GM18505 (cell line): ENCODE measurements at regions not wholly inside any gene's neighbourhood (a gene's known extent, or its start where the extent isn't known, plus 50 kb on each side); places are given as distances from the start of the nearest gene placed in this dataset.

Experiments
- ATAC-seq: cut with Tn5 transposase; IDR thresholded peaks from one replicate; pipeline ENCODE4 v1.9.1; 2021; ENCODE audit not compliant: unreplicated experiment
- POLR2A ChIP-seq: IDR thresholded peaks from 4 replicates; pipeline ENCODE4 v1.6.1; 2011; ENCODE audit warnings: borderline replicate concordance; ENCODE audit not compliant: insufficient read depth, insufficient read length; ENCODE audit errors: extremely low read depth

DNA sequence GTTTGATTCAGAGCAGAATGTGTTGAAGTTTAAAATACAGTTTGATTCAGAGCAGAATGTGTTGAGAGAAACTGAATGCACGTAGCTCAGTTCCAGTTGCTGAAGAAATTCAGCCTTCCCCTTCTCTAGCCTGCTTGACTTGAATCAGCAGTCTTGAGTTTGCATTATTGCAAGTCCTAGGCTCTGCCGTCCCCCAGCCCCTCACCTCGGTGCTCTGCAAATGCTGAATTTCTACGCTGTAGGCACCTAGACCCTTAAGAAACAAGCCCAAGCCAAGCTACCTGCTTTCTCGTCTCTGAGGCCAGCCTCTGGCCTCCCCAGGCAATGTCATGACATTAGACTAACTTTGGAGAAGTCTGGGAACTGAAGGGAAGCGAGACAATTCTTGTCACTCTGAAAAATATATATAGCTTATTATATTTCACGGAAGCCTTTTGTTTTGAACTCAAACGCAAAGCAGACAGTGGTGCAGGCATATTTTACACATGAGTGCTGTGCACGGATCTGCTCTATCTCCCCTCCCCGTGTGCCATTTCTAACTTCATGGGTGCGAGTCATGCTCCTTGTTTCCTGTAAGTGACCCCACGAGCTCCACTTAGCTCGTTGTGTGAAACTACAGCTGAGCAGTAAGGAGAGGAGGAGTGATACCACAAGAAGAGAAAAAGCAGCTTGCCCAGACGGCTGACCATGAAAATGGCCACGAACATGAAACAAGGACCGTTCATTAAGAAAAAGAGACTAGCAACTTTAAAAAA lies 71.4 kb upstream of the DUSP22 start:
- no peak for TF ChIP-seq POLR2A
- ATAC-seq: no peak

DNA sequence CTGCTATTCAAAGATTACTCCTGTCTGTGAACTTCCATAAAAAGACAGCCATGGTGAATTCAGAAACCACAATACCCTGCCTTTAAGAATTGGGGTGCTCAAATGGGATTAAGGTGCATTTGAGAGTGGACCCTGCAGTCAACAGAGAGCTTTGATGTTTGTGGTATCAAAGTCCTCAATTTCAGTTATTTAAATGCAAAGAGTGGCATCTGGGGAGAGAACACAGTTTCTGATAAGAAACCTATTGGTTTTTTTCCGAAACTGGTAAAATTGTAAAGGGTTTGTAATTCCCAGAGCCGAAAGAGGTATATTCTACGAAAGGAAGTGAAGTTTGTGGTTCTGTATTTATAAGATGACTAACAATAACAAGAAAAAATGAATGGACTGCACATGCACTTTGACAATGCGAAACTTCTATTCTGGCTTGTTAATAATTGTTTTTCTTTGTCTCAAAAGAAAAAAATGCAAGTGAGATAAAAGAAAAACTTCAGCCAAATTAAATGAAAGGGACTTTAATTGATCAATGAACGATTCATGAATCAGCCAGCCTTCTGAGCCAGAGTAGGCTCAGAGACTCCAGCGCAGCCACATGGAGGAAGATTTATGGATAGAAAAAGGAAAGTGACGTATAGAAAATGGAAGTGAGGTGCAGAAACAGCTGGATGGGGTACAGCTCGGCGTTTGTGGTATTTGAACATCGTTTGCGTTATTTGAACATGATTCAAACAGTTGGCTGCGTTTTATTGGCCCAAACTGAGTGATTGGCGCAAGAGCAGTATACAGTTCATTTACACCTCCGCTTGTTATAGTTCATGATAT lies 70.5 kb upstream of the DUSP22 start:
- no peak for TF ChIP-seq POLR2A
- no peak for ATAC-seq

DNA sequence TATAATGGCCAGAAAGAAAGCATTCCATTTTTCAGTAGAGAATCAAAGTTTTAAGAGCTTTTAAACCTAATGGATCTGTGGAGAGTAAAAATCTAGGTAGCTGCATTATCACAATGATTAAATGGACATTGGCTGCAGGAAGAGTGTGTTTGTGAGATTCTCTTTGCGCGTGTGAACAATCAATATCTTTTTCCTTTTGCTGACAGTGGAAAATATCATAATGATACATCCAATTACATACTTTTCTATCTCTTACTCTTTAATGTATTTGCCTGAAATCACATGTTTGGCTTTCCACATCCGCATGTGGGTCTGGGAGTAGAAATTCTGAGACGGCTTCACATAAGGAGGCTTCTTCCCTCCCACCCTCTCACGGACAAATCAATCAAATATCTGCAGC lies 69.8 kb upstream of the DUSP22 start:
- no peak for ATAC-seq

DNA sequence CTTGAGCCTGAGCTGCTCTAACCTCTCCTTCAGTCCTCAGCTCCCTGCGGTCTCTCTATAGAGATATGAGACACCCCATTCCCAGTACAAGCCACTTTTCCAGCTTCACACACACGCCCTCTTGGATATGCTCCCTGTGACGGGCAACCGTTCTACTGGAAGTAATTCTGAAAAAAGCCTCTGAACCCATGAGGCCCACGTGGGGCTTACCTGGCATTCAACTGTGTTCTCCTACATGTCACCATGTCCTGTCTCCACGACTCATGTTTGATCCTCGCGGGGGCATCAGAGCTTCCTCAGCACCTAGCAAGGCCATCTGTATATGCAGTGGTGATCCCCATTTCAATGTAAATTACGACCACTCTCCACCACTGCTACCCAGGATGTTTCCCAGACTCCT lies 69.2 kb upstream of the DUSP22 start:
- ATAC-seq: no peak
- no peak for TF ChIP-seq POLR2A

More for the DNA sequence above, 69.8 kb upstream of the DUSP22 start:
- no peak for TF ChIP-seq POLR2A

DNA sequence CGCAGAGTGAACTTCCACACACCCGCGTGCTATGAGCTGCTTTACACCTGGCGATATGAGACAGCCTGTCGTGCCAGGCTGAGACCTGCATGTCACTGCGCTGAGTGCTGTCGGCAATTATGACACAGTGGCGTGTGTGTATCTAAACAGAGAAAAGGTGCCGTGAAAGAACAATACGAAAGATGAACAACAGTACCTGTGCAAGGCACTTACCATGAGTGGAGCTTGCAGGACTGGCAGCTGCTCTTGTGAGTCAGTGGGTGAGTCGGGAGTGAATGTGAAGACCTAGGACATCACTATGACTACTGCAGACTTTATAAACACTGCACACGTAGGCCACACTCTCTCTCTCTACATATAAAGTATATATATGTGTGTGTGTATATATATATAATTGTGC lies 68.5 kb upstream of the DUSP22 start:
- TF ChIP-seq POLR2A: no peak
- ATAC-seq: no peak

DNA sequence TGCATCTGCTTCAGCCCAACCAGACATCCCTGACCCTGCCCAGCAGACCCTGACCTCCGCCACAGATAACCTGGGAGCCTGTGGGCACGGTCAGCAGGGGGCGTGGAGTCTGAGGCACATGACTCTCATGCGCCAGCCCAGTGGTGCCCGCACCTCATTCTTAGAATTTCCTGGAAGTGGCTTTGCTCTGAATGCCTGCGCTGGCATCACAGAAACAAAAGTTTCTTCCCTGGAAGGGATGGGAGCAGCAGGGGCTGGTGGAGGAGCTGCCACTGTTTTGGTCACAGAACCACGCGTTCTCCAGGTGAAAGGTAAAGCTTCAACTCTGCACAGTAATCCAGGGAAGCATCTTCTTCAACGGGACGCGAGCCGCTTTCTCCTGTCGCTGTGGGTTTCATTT lies 67.9 kb upstream of the DUSP22 start:
- no peak for TF ChIP-seq POLR2A
- no peak for ATAC-seq

DNA sequence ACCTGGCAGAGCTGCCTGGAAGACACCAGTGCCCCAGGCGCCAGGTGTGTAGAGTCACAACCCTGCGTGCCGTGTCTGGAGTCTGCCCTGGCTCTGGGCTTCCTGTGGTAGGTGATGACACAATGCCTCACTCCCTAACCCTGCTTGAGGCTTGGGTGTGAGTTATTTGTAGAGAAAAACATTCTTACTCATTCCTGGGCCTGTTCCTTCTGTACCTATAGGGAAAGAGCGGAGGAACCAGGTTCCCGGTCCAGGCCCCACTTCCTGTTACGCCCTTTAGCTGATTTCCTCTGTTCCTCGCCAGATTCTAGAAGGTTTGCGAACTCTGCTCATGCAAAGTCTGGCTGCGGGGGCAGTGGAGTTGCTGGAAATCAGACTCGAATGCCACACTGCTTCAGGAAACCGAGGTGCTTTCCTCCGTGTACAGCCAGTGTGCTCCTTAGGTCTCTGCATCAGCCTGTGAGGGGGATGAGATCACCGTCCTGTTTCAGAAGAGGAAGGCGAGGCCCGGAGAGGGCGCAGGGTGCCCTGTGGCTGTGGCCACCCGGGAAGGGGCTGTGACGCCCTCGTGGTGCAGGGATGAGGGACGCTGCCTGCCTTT lies 67.1 kb upstream of the DUSP22 start:
- peak; percentile 73 for TF ChIP-seq POLR2A

DNA sequence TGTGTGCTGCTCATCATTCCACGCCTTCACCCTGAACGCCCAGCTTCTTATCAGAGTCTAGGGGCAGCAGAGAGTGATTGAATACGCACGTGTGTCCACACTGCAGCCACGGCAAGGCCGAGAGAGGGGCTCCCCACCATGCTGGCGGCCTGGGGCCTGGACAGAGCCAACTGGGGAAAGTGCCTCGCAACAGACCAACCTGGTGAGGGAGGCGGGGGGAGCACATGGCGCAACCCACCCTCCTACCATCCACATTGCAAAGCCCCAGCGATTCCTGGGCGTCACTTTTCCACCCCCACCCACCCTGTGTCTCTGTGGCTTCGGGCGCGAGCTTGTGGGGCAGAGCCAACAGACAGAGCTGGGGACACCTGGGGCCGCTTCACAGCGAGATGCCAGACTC lies 66.4 kb upstream of the DUSP22 start:
- no peak for TF ChIP-seq POLR2A
- ATAC-seq: no peak

More for the DNA sequence above, 67.1 kb upstream of the DUSP22 start:
- no peak for ATAC-seq

DNA sequence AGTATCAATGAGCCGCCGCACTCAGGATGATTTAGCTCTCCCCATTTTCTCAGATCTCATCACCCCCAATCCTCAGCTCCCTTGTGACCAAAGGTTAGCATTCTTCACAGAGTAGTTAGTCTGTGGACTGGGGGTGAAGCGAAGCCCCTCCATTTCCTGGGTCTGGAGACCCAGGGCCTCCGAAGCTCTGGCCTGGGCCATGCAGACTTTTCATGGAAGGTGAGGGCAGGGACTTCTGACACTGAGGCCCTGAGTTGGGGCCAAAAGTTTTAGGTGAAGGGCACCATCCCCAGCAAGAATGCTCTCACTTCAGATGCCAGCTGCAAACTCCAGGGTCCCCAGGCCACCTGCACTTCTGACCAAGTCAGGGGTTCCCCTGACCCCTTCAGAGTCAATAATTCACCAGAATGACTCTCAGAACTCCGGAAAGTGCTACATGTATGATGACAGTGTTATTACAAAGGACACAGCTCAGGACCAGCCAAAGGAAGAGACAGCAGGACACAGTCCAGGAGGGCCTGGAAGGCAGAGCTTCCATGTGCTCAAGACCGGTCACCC lies 65.7 kb upstream of the DUSP22 start:
- no peak for ATAC-seq

DNA sequence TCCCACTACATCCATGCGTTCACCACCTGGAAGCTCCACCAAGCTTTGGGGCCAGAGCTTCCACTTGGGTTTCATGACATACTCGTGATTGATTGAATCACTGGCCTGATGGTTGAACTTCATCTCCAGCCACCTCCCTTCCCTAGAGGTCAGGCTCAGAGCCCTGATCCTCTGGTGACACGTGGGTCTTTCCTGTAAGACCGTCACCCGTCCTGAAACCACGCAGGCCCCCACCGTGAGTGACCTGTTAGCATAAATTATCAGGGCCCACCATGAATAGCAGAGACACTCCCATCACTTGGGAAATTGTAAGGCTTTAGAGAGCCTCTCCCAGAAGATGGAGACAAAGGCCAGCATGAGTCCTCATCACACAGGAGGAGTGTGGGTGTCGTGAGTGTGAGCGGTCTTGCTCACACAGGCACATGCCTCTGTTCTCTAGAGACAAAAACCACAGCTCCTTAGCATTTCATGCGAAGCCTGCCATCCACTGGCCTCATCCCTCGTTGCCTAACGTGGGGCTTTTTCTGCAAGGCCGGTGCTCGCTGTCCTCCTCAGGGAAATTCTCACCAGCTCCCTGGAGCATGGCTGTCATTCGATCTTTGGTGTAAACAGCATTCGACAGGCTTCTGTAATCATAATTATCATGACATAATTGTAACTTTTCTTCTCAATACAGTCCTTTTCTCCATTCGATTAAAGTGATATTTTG lies 65.1 kb upstream of the DUSP22 start:
- TF ChIP-seq POLR2A: peak; percentile 13

More for the DNA sequence above, 65.7 kb upstream of the DUSP22 start:
- TF ChIP-seq POLR2A: peak; percentile 45

DNA sequence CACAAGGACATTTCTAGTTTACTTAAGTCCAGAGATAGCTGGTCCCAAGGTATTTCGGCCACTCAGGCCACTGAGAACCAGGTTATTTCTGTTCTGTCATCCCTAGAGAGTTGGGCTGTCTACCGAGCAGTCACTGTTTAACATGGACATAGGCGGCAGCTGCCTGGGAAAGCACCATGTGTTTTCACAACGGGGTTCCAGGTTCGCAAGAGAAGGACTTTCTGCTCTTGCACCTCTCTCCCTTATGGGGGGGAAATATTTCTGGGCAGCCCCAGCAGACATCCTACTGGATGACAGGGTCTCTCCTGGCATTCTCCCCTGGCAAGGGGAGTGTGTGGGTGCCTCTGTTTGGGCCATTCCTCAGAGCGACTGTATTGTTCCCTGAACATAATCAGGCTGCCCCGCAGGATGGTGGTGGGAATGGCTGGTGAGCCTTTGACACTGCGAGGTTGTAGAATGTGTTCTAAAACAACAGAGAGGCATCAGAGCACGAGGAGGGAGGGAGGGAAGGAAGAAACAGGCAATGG lies 64.4 kb upstream of the DUSP22 start:
- ATAC-seq: no peak
- TF ChIP-seq POLR2A: no peak

More for the DNA sequence above, 65.1 kb upstream of the DUSP22 start:
- peak; percentile 25 for ATAC-seq

DNA sequence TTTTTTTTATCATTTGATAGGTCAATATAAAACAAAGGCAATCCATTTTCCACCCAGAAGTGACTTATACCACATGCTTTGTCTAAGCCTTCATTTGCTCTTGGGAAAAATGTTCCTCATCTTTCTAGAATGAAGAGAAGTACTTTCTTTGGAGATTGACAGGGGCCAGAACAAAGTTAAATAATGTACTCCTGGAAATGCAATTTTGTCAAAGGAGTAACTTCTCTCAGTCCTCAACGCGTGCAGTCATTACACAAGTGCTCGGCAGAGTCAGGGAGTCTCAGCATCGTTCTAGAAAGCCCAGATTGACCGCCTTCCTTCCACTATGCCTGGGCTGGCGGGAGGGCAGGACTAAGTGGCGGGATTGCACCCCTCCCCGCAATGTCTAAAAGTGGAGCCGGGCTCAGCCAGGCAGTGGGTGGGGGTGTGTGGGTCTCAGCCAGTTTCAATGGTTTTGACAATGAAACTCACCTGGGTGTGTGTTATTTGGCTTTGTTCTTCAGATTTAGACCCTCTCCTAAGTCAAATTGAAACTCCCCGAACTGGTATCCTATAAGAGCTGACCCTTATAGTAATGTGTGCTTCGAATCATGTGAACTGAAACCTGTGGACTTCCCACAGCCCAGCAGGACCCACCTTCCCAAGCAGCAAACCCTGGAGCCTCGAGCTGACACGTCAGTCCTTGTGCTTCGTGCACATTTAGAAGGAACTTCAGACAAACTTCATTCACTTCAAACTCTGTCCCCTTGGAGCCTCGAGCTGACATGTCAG lies 63.2 kb upstream of the DUSP22 start:
- peak; percentile 42 for TF ChIP-seq POLR2A

More for the DNA sequence above, 63.2 kb upstream of the DUSP22 start:
- peak; percentile 30 for ATAC-seq
